SK-N-SH treated with all-trans-retinoic acid at 6 μM for 48 hours (cell line): ENCODE measurements at regions not wholly inside any gene's neighbourhood (a gene's known extent, or its start where the extent isn't known, plus 50 kb on each side); places are given as distances from the start of the nearest gene placed in this dataset.

Source experiments
- ARNTL ChIP-seq: fragments of 450-650 bp; formaldehyde crosslinking; IDR thresholded peaks from 2 replicates; pipeline ENCODE4 v1.5.0; 2020; ENCODE audit warnings: low read depth, mild to moderate bottlenecking, moderate library complexity, borderline replicate concordance
- BACH2 ChIP-seq: fragments of 250-450 bp; sonication (Bioruptor Pico); IDR thresholded peaks from 2 replicates; pipeline ENCODE4 v1.9.0; 2021; ENCODE audit warnings: mild to moderate bottlenecking, borderline replicate concordance
- ESRRG ChIP-seq: fragments of 250-450 bp; sonication (Bioruptor Pico); IDR thresholded peaks from 2 replicates; pipeline ENCODE4 v1.6.1; 2021; ENCODE audit warnings: mild to moderate bottlenecking
- GLIS3 ChIP-seq: fragments of 250-450 bp; sonication (Bioruptor Pico); IDR thresholded peaks from 2 replicates; pipeline ENCODE4 v1.5.0; 2020; ENCODE audit warnings: mild to moderate bottlenecking, moderate library complexity
- ISL1 ChIP-seq: fragments of 250-450 bp; sonication (Bioruptor Pico); IDR thresholded peaks from 2 replicates; pipeline ENCODE4 v2.1.2; 2022; ENCODE audit warnings: mild to moderate bottlenecking, moderate library complexity
- SNAI2 ChIP-seq: fragments of 250-450 bp; sonication (Bioruptor Pico); IDR thresholded peaks from 2 replicates; pipeline ENCODE4 v1.5.0; 2020; ENCODE audit warnings: mild to moderate bottlenecking, moderate library complexity
- TCF4 ChIP-seq: fragments of 250-450 bp; sonication (Bioruptor Pico); IDR thresholded peaks from 2 replicates; pipeline ENCODE4 v1.8.0; 2021; ENCODE audit warnings: mild to moderate bottlenecking, moderate library complexity, borderline replicate concordance
- ZC3H10 ChIP-seq: fragments of 250-450 bp; sonication (Bioruptor Pico); IDR thresholded peaks from 2 replicates; pipeline ENCODE4 v1.5.1; 2021; ENCODE audit warnings: mild to moderate bottlenecking, moderate library complexity
- ZFP3 ChIP-seq: fragments of 250-450 bp; sonication (Bioruptor Pico); IDR thresholded peaks from 2 replicates; pipeline ENCODE4 v1.5.0; 2020; ENCODE audit warnings: mild to moderate bottlenecking, moderate library complexity
- ZFP30 ChIP-seq: fragments of 450-650 bp; formaldehyde crosslinking; IDR thresholded peaks from 2 replicates; pipeline ENCODE4 v1.5.0; 2022; ENCODE audit warnings: mild to moderate bottlenecking, moderate library complexity
- ZNF70 ChIP-seq: fragments of 450-650 bp; formaldehyde crosslinking; IDR thresholded peaks from 2 replicates; pipeline ENCODE4 v1.5.0; 2020; ENCODE audit warnings: mild to moderate bottlenecking, moderate library complexity
- TF ChIP-seq, protein P1 (sequence below): fragments of 250-450 bp; sonication (Bioruptor Pico); IDR thresholded peaks from 2 replicates; pipeline ENCODE4 v1.5.0; 2020; ENCODE audit warnings: mild to moderate bottlenecking, moderate library complexity
- TF ChIP-seq, protein P2 (sequence below): fragments of 250-450 bp; sonication (Bioruptor Pico); IDR thresholded peaks from 2 replicates; pipeline ENCODE4 v1.5.1; 2020; ENCODE audit warnings: low read depth, mild to moderate bottlenecking, moderate library complexity
- TF ChIP-seq, protein P3 (sequence below): fragments of 250-450 bp; sonication (Bioruptor Pico); IDR thresholded peaks from 2 replicates; pipeline ENCODE4 v1.8.0; 2020; ENCODE audit warnings: mild to moderate bottlenecking, moderate library complexity, borderline replicate concordance

DNA sequence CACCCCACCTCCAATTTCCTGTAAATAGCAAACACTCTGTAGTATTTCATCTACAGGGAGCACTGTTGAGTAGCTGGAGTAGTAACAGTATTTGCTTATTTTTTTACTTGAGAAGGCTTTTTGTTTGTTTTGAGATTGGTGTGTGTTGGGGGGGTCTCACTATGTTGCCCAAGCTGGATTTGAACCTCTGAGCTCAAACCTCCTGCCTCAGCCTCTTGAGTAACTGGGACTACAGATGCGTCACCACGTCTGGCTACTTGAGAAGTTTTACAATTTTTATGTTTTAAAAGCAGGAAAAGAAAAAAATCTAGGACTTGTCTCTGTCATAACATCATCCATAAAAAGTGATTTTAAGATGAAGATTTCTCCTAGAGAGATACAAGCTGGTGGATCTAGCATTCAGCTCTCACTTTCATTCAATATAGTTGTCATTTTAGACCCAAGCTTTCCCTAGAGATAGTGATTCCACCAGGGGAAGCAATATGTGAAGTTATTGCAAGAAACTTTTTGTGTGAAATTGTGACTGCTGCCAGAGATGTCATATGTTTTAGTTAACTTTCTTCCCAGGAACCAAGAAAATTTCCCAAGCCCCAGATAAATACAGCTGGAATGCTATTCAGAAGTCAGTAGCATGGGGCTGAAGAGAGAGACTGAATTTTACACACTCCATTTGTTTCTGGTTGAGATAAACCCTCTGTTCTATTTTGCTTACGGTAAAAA lies 60.2 kb upstream of the MAP4K3 start:
- TF ChIP-seq, protein P1, sequence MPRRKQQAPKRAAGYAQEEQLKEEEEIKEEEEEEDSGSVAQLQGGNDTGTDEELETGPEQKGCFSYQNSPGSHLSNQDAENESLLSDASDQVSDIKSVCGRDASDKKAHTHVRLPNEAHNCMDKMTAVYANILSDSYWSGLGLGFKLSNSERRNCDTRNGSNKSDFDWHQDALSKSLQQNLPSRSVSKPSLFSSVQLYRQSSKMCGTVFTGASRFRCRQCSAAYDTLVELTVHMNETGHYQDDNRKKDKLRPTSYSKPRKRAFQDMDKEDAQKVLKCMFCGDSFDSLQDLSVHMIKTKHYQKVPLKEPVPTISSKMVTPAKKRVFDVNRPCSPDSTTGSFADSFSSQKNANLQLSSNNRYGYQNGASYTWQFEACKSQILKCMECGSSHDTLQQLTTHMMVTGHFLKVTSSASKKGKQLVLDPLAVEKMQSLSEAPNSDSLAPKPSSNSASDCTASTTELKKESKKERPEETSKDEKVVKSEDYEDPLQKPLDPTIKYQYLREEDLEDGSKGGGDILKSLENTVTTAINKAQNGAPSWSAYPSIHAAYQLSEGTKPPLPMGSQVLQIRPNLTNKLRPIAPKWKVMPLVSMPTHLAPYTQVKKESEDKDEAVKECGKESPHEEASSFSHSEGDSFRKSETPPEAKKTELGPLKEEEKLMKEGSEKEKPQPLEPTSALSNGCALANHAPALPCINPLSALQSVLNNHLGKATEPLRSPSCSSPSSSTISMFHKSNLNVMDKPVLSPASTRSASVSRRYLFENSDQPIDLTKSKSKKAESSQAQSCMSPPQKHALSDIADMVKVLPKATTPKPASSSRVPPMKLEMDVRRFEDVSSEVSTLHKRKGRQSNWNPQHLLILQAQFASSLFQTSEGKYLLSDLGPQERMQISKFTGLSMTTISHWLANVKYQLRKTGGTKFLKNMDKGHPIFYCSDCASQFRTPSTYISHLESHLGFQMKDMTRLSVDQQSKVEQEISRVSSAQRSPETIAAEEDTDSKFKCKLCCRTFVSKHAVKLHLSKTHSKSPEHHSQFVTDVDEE (CRISPR knock-in tag) = no peak
- TF ChIP-seq, protein P2, sequence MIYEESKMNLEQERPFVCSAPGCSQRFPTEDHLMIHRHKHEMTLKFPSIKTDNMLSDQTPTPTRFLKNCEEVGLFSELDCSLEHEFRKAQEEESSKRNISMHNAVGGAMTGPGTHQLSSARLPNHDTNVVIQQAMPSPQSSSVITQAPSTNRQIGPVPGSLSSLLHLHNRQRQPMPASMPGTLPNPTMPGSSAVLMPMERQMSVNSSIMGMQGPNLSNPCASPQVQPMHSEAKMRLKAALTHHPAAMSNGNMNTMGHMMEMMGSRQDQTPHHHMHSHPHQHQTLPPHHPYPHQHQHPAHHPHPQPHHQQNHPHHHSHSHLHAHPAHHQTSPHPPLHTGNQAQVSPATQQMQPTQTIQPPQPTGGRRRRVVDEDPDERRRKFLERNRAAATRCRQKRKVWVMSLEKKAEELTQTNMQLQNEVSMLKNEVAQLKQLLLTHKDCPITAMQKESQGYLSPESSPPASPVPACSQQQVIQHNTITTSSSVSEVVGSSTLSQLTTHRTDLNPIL = no peak
- no peak for TF ChIP-seq ZFP3
- TF ChIP-seq ZFP30 (CRISPR knock-in tag) = no peak
- TF ChIP-seq SNAI2 (CRISPR knock-in tag) = no peak
- no peak for TF ChIP-seq TCF4 (CRISPR knock-in tag)
- no peak for TF ChIP-seq ZC3H10 (CRISPR knock-in tag)
- TF ChIP-seq, protein P3, sequence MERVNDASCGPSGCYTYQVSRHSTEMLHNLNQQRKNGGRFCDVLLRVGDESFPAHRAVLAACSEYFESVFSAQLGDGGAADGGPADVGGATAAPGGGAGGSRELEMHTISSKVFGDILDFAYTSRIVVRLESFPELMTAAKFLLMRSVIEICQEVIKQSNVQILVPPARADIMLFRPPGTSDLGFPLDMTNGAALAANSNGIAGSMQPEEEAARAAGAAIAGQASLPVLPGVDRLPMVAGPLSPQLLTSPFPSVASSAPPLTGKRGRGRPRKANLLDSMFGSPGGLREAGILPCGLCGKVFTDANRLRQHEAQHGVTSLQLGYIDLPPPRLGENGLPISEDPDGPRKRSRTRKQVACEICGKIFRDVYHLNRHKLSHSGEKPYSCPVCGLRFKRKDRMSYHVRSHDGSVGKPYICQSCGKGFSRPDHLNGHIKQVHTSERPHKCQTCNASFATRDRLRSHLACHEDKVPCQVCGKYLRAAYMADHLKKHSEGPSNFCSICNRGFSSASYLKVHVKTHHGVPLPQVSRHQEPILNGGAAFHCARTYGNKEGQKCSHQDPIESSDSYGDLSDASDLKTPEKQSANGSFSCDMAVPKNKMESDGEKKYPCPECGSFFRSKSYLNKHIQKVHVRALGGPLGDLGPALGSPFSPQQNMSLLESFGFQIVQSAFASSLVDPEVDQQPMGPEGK (CRISPR knock-in tag) = no peak
- no peak for TF ChIP-seq GLIS3 (CRISPR knock-in tag)
- no peak for TF ChIP-seq BACH2 (CRISPR knock-in tag)
- TF ChIP-seq ESRRG (CRISPR knock-in tag) = no peak
- TF ChIP-seq ARNTL (CRISPR knock-in tag) = no peak
- no peak for TF ChIP-seq ZNF70 (CRISPR knock-in tag)
- no peak for TF ChIP-seq ISL1 (CRISPR knock-in tag)
